ENCODE measurements at regions not wholly inside any gene's neighbourhood (a gene's known extent, or its start where the extent isn't known, plus 50 kb on each side); places are given as distances from the start of the nearest gene placed in this dataset.

- TF ChIP-seq CTCF (IDR thresholded peaks at IDR 0.05) (no peak), ZFX (IDR thresholded peaks at IDR 0.05; ENCODE audit: borderline replicate concordance) (no peak)
Measured at GRCh38 chr16:86902656-86903001, 324.3 kb downstream of the FOXL1 start.

Measured in 22Rv1 (cell line).